Transverse colon (tissue), 4 donors: ENCODE measurements at regions not wholly inside any gene's neighbourhood (a gene's known extent, or its start where the extent isn't known, plus 50 kb on each side); places are given as distances from the start of the nearest gene placed in this dataset.

Experiments used
- POLR2A ChIP-seq: fragments of 450-650 bp; IDR thresholded peaks from one replicate; pipeline ENCODE4 v1.6.1; 2016; ENCODE audit warnings: antibody characterized with exemption, mild to moderate bottlenecking, moderate library complexity
- POLR2AphosphoS5 ChIP-seq, 3 donors: sonication (generic); formaldehyde crosslinking; IDR thresholded peaks; one replicate each; pipeline ENCODE4 v1.6.1; 2016; ENCODE audit warnings: antibody characterized with exemption in 3 of 3
- TF ChIP-seq, protein P1 (sequence below), 5 experiments: fragments of 200-600 bp in 3 of 5; fragments of 450-650 bp in 2 of 5; sonication (generic) in 3 of 5; IDR thresholded peaks; 1 replicate in 2 of 5; 2 replicates in 3 of 5; pipeline ENCODE4 v1.5.1; 2016 to 2017; ENCODE audit warnings: antibody characterized with exemption in 5 of 5, inconsistent platforms in 3 of 5, mild to moderate bottlenecking in 2 of 5, moderate library complexity in 1 of 5

DNA sequence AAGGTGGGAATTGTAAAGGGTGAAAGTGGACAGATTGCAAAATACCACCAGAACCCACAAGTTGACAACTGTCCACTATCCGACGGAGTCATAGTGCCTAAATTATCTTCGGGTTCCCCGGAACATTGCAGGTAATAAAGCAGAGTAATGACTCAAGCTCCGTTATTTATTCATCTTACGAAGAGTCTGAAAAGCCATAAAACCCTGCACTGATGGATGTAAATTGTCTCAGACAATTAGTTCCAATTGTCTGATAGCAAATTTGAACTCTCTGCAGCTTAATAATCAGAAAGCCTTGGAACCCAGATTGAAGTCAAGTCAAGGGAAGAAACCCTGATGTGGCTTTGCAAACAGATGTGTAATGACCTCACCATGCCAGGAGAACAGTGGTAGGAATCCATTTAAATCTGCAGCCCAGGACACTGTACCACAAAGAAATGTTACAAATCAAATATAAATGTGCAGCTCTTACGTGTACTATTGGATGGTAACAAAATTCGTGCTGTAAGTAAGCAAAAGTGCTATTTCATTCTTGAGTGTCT lies 437.3 kb upstream of the SOX11 start:
- TF ChIP-seq, protein P1, sequence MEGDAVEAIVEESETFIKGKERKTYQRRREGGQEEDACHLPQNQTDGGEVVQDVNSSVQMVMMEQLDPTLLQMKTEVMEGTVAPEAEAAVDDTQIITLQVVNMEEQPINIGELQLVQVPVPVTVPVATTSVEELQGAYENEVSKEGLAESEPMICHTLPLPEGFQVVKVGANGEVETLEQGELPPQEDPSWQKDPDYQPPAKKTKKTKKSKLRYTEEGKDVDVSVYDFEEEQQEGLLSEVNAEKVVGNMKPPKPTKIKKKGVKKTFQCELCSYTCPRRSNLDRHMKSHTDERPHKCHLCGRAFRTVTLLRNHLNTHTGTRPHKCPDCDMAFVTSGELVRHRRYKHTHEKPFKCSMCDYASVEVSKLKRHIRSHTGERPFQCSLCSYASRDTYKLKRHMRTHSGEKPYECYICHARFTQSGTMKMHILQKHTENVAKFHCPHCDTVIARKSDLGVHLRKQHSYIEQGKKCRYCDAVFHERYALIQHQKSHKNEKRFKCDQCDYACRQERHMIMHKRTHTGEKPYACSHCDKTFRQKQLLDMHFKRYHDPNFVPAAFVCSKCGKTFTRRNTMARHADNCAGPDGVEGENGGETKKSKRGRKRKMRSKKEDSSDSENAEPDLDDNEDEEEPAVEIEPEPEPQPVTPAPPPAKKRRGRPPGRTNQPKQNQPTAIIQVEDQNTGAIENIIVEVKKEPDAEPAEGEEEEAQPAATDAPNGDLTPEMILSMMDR (IDR thresholded peaks at IDR 0.05): no peak
- no peak for TF ChIP-seq POLR2A
- TF ChIP-seq POLR2AphosphoS5 (IDR thresholded peaks at IDR 0.05): no peak
